K562 (cell line): ENCODE measurements at regions not wholly inside any gene's neighbourhood (a gene's known extent, or its start where the extent isn't known, plus 50 kb on each side); places are given as distances from the start of the nearest gene placed in this dataset.

ENCODE experiments used
- PHB2 ChIP-seq: fragments of 450-650 bp; IDR thresholded peaks from 2 replicates; pipeline ENCODE4 v1.6.1; 2017; ENCODE audit warnings: low read depth
- TCF7L2 ChIP-seq: fragments of 150-350 bp; IDR thresholded peaks from 2 replicates; pipeline ENCODE4 v1.6.1; 2016; ENCODE audit warnings: low read depth, mild to moderate bottlenecking, low read length, moderate library complexity
- ZBTB1 ChIP-seq: sonication (generic); formaldehyde crosslinking; IDR thresholded peaks from 2 replicates; pipeline ENCODE4 v1.8.1; 2023; ENCODE audit warnings: missing genetic modification reagents, low read depth, mild to moderate bottlenecking, borderline replicate concordance
- TF ChIP-seq, protein P1 (sequence below), 3 experiments: IDR thresholded peaks in 2 of 3; conservative IDR thresholded peaks in 1 of 3; 2 replicates each; pipeline ENCODE4 v1.5.1; 2011 to 2012; ENCODE audit warnings: low read length in 3 of 3, mild to moderate bottlenecking in 3 of 3, control low read depth in 2 of 3, improper control_type of control experiment in 1 of 3, inconsistent platforms in 1 of 3, low read depth in 1 of 3, mixed read lengths in 1 of 3, moderate library complexity in 1 of 3; ENCODE audit not compliant: insufficient read depth in 2 of 3

DNA sequence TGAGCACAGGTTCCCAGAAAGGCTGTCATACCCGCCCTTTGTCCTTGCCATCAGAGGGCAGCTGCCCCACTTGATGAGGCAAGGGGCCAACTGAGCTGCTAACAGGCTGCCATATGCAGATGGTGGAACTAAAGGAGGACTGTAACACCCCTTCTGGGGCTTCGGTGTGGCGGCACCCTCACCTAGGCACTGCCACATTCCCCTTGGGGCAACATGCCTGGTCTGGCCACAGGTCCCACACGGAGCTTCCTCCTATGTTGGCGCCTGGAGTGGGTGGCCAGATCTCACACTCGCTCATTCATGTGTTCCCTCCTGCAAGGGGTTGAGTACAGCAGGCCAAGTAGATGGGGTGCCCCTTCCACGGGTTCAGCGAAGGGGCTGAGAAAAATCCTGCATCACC lies 777.4 kb upstream of the CHD1 start:
- TF ChIP-seq ZBTB1 (CRISPR knock-in tag) (no peak), PHB2 (no peak), TCF7L2 (no peak)
- TF ChIP-seq, protein P1, sequence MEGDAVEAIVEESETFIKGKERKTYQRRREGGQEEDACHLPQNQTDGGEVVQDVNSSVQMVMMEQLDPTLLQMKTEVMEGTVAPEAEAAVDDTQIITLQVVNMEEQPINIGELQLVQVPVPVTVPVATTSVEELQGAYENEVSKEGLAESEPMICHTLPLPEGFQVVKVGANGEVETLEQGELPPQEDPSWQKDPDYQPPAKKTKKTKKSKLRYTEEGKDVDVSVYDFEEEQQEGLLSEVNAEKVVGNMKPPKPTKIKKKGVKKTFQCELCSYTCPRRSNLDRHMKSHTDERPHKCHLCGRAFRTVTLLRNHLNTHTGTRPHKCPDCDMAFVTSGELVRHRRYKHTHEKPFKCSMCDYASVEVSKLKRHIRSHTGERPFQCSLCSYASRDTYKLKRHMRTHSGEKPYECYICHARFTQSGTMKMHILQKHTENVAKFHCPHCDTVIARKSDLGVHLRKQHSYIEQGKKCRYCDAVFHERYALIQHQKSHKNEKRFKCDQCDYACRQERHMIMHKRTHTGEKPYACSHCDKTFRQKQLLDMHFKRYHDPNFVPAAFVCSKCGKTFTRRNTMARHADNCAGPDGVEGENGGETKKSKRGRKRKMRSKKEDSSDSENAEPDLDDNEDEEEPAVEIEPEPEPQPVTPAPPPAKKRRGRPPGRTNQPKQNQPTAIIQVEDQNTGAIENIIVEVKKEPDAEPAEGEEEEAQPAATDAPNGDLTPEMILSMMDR (IDR thresholded peaks at IDR 0.05 in 2 of 3, conservative IDR thresholded peaks at IDR 0.05 in 1 of 3; ENCODE audit: insufficient read depth in 2 of 3, low read depth in 1 of 3, low read length in 3 of 3): no peak
